ENCODE measurements at regions not wholly inside any gene's neighbourhood (a gene's known extent, or its start where the extent isn't known, plus 50 kb on each side); places are given as distances from the start of the nearest gene placed in this dataset.

- no peak for TF ChIP-seq CTCF (IDR thresholded peaks at IDR 0.05)
- TF ChIP-seq POLR2A (IDR thresholded peaks at IDR 0.05) = no peak
- TF ChIP-seq POLR2AphosphoS5 (IDR thresholded peaks at IDR 0.05) = no peak
- TF ChIP-seq EP300 (IDR thresholded peaks at IDR 0.05) = no peak
Measured at GRCh38 chr13:27679896-27680295, 58.2 kb downstream of the POLR1D start.

All from upper lobe of left lung (tissue), 4 donors.